ENCODE measurements at regions not wholly inside any gene's neighbourhood (a gene's known extent, or its start where the extent isn't known, plus 50 kb on each side); places are given as distances from the start of the nearest gene placed in this dataset.
"Not testable (repeated sequence)": the region's sequence is repeated elsewhere in the genome, so short reads cannot be mapped to it uniquely, and the experiment has no call there.

- no peak for DNase-seq
Observed at GRCh38 chr1:64363111-64363510, 106.8 kb upstream of the CACHD1 start.

GRCh38 chr1:64363616-64364015, 106.3 kb upstream of the CACHD1 start:
- DNase-seq: no peak

- no peak for DNase-seq
Observed at GRCh38 chr1:64366821-64367220, 103.1 kb upstream of the CACHD1 start.

GRCh38 chr1:64368344-64368743, 101.6 kb upstream of the CACHD1 start:
- no peak for DNase-seq

- DNase-seq: no peak
Observed at GRCh38 chr1:64378826-64379225, 91.1 kb upstream of the CACHD1 start.

- no peak for DNase-seq
Observed at GRCh38 chr1:64387389-64388285, 82.3 kb upstream of the CACHD1 start.

GRCh38 chr1:64388336-64388735, 81.6 kb upstream of the CACHD1 start:
- no peak for DNase-seq

- no peak for DNase-seq
Observed at GRCh38 chr1:64392109-64392508, 77.8 kb upstream of the CACHD1 start.

GRCh38 chr1:64393790-64394189, 76.1 kb upstream of the CACHD1 start:
- no peak for DNase-seq

GRCh38 chr1:64396817-64397216, 73.1 kb upstream of the CACHD1 start:
- no peak for DNase-seq

GRCh38 chr1:64397541-64397940, 72.4 kb upstream of the CACHD1 start:
- DNase-seq: no peak

- DNase-seq: no peak
Observed at GRCh38 chr1:64398936-64399335, 71.0 kb upstream of the CACHD1 start.

GRCh38 chr1:64401285-64401684, 68.6 kb upstream of the CACHD1 start:
- no peak for DNase-seq

GRCh38 chr1:64403331-64403730, 66.6 kb upstream of the CACHD1 start:
- peak; percentile 5 for DNase-seq

GRCh38 chr1:64404202-64404601, 65.7 kb upstream of the CACHD1 start:
- DNase-seq: no peak

GRCh38 chr1:64405833-64406232, 64.1 kb upstream of the CACHD1 start:
- DNase-seq: no peak

GRCh38 chr1:64410217-64410616, 59.7 kb upstream of the CACHD1 start:
- no peak for DNase-seq

GRCh38 chr1:64414855-64415546, 54.9 kb upstream of the CACHD1 start:
- not testable (repeated sequence) for DNase-seq

- no peak for DNase-seq
Observed at GRCh38 chr1:64417803-64418202, 52.1 kb upstream of the CACHD1 start.
